HG03025 (cell line): ENCODE measurements at regions not wholly inside any gene's neighbourhood (a gene's known extent, or its start where the extent isn't known, plus 50 kb on each side); places are given as distances from the start of the nearest gene placed in this dataset.
"Not testable (repeated sequence)": the region's sequence is repeated elsewhere in the genome, so short reads cannot be mapped to it uniquely, and the experiment has no call there.

ENCODE experiments used
- ATAC-seq: cut with Tn5 transposase; IDR thresholded peaks from one replicate; pipeline ENCODE4 v1.9.1; 2021; ENCODE audit warnings: mild to moderate bottlenecking, moderate library complexity; ENCODE audit not compliant: unreplicated experiment, low FRiP score

- ATAC-seq: no peak
Observed at GRCh38 chr12:86572455-86572854, 316.3 kb upstream of the MGAT4C start.

- ATAC-seq: no peak
Observed at GRCh38 chr12:86565038-86565437, 308.8 kb upstream of the MGAT4C start.

GRCh38 chr12:86555491-86555890 is 299.3 kb upstream of the MGAT4C start:
- ATAC-seq: not testable (repeated sequence)

- ATAC-seq: no peak
Observed at GRCh38 chr12:86551146-86551571, 295.0 kb upstream of the MGAT4C start.

DNA sequence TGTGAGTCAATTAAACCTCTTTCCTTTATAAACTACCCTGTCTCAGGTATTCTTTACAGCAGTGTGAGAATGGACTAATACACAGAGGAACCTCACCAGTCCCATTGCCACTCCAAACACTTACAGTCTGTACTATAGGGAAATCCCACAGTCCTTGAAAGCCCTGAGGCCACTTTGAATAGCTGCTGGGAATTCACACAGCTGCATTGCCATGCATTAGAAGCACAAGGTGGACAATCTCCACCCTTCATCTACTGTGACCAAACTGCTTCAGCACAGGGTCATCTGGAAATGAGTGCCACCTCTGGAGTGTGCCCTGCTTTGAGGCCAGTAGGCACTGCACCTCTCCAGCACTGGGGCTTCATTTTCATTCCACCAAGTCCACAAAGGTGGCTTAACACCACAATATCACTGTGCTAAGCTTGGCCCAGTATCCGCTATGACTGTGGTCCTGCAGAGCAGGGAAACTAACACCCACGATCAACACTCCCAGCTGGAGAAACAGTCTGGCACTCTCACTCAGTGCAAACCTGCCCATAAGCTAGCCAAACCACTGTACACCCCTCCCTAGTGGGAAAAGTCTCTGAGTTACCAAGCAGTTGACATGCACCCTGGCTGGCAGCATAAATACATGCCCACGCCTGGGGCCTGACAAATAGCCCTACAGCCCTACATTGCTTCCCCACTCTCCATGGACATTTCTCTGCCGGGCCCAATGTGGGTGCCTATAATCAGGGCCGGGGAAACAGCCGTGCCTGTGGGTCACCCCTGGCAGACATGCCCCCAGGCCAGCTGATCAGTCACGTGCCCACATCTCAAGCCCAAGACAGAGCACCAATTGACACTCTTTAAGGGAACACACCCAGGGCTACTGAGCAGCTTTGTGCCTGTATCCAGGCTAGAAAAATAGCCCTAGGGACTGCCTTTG is 294.3 kb upstream of the MGAT4C start:
- ATAC-seq: no peak

- ATAC-seq: no peak
Observed at GRCh38 chr12:86543716-86544115, 287.5 kb upstream of the MGAT4C start.

- ATAC-seq: no peak
Observed at GRCh38 chr12:86530996-86531655, 274.9 kb upstream of the MGAT4C start.

- no peak for ATAC-seq
Observed at GRCh38 chr12:86526060-86526595, 269.9 kb upstream of the MGAT4C start.

- ATAC-seq: no peak
Observed at GRCh38 chr12:86523844-86524243, 267.7 kb upstream of the MGAT4C start.

GRCh38 chr12:86521870-86522269 is 265.7 kb upstream of the MGAT4C start:
- no peak for ATAC-seq

- ATAC-seq: peak; percentile 10
Observed at GRCh38 chr12:86513226-86513625, 257.0 kb upstream of the MGAT4C start.

DNA sequence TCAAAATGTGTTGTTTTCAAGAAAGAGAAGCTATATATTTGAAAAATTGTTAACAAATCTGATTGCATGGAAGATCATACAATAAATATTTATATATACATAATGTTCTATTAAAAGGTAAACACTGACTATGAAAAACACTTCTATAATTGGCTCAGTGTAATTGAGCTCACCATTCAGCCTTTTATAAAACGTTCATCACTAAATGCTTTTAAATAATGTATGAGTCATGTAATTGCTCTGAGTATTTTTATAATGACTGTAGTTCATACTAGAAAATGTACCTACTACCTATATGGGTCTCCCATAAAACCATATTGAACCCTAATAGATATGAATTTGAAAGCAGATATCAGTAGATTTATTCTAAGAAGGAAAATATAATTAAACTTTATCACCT is 240.4 kb upstream of the MGAT4C start:
- ATAC-seq: no peak

GRCh38 chr12:86484473-86484872 is 228.3 kb upstream of the MGAT4C start:
- ATAC-seq: no peak

DNA sequence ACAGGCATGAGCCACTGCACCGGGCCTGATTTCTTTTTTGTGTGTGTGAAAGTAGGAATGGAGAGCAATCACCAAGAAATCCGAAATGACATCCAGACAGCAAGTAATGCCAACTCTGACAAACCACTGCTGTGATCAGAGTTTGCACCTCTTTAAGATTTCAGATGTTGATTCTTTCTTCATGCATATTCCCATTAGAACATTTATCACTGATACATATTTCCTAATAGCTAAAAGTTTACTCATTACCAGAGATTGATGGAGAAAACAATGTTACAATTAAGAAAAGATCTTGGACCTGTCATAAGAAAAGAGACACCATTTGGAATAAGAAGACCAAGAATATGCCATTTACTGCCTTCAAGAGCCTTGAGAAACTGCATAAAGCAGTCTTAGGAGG is 217.0 kb upstream of the MGAT4C start:
- no peak for ATAC-seq

GRCh38 chr12:86456776-86457175 is 200.6 kb upstream of the MGAT4C start:
- no peak for ATAC-seq

- ATAC-seq: no peak
Observed at GRCh38 chr12:86456241-86456640, 200.1 kb upstream of the MGAT4C start.

GRCh38 chr12:86445356-86445755 is 189.2 kb upstream of the MGAT4C start:
- ATAC-seq: no peak

DNA sequence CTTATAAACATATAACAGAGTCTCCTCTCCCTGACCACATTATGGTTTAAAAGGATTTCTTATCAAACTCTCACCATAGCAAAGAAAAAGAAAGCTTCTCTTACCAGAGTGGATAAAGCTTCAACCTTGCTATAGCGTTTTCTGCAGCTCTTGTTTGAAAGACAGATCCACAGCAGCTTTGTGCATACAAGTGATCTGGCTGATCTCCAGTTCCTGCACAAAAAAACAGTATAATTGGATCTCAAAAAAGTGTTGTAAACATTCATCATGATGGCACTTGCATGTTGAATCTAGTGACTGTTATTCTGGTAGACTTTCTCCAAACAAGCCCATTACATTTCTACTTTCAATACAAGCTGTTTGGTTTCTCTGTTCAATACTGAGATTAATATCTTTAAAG is 178.9 kb upstream of the MGAT4C start:
- no peak for ATAC-seq

DNA sequence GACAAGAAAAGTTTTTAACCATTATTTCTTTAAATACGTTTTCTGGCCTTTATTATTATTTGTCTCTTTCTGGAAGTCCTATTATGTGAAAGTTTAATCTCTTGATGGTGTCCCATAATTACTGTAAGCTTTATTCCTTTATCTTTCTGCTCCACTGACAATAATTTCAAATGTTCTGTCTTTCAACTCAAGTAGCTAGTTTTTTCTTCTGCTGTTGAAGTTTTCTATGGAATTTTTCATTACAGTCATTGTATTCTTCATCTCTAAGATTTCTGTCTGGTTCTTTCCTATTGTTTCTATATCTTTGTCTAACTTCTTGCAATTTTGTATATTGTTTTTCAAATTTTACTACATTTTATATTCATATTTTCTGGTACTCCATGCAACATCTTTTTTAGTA is 173.6 kb upstream of the MGAT4C start:
- ATAC-seq: no peak

DNA sequence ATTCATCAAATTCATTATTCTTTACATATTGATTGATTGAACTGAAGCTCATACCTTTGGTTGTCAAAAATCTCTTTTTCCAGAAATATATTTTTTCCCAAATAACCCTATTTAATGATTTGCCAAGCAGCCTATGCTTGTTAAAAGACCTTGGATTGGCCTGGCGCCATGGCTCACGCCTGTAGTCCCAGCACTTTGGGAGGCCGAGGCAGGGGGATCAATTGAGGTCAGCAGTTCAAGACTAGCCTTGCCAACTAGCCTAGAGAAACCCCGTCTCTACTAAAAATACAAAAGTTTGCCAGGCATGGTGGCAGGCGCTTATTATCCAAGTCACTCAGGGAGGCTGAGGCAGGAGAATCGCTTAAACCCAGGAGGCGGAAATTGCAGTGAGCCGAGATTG is 165.1 kb upstream of the MGAT4C start:
- ATAC-seq: no peak

- ATAC-seq: no peak
Observed at GRCh38 chr12:86414201-86414600, 158.0 kb upstream of the MGAT4C start.

- ATAC-seq: no peak
Observed at GRCh38 chr12:86411710-86412109, 155.5 kb upstream of the MGAT4C start.
